GM12878 (cell line): ENCODE measurements at regions not wholly inside any gene's neighbourhood (a gene's known extent, or its start where the extent isn't known, plus 50 kb on each side); places are given as distances from the start of the nearest gene placed in this dataset.

ENCODE experiments used
- ATAC-seq: fragments of 200-7000 bp; cut with Tn5 transposase; 3 replicates; pipeline ENCODE4 v1.9.1; 2020; ENCODE audit warnings: mild to moderate bottlenecking, moderate library complexity
- BruUV-seq: library from RNA; stranded (reverse); fragments of 400-500 nt; replicated peaks from 2 replicates; lab custom pipeline; 2021; lab: Mats Ljungman, UMichigan
- CTCF ChIA-PET: fragments of 300-600 bp; sonication (Branson Sonifier 250); formaldehyde crosslinking; extraction: SDS; loops from one replicate; lab custom pipeline; 2021; ENCODE audit warnings: inconsistent platforms; lab: Yijun Ruan, JAX
- POLR2A ChIA-PET: fragments of 350-600 bp; formaldehyde crosslinking; extraction: SDS; loops from one replicate; lab custom pipeline; 2021; ENCODE audit warnings: inconsistent platforms; lab: Charles Lee
- RAD21 ChIA-PET: fragments of 300-600 bp; sonication (Branson Sonifier 250); formaldehyde crosslinking; loops from one replicate; lab custom pipeline; 2023; ENCODE audit warnings: antibody characterized with exemption; ENCODE audit not compliant: unreplicated experiment; lab: Charles Lee
- SMC1A ChIA-PET: fragments of 300-600 bp; sonication (Branson Sonifier 250); formaldehyde crosslinking; loops from one replicate; lab custom pipeline; 2023; ENCODE audit not compliant: unreplicated experiment, uncharacterized antibody; lab: Charles Lee
- DNase-seq: peaks from one replicate; pipeline ENCODE4 v3.0.0-alpha.2; 2011; ENCODE audit warnings: low read depth, low spot score
- FAIRE-seq: peaks from 3 replicates; lab custom pipeline; 2011; peaks lifted over from hg19 to GRCh38; lab: Jason Lieb, UNC
- H2AFZ ChIP-seq: 2 replicates; pipeline ENCODE4 v1.6.0; 2011; ENCODE audit warnings: low read depth, low read length, control low read depth; ENCODE audit not compliant: control insufficient read depth
- H3K27ac ChIP-seq: 2 replicates; pipeline ENCODE4 v1.5.1; 2011; ENCODE audit warnings: control low read depth; ENCODE audit not compliant: control insufficient read depth, insufficient read depth
- H3K27me3 ChIP-seq, 2 experiments: replicated peaks in 1 of 2; 2 replicates each; pipeline versions ENCODE4 v1.6.0 to v1.6.1; 2011; ENCODE audit warnings: low read length in 1 of 2; ENCODE audit not compliant: control insufficient read depth in 2 of 2, insufficient read depth in 2 of 2
- H3K36me3 ChIP-seq, 2 experiments: 2 replicates each; pipeline ENCODE4 v1.5.1; 2011; ENCODE audit warnings: low read length in 1 of 2; ENCODE audit not compliant: control insufficient read depth in 2 of 2, insufficient read depth in 2 of 2
- H3K4me1 ChIP-seq: 2 replicates; pipeline ENCODE4 v1.6.1; 2011; ENCODE audit warnings: mild to moderate bottlenecking, low read length, moderate library complexity, mixed read lengths; ENCODE audit not compliant: control insufficient read depth, insufficient read depth
- H3K4me2 ChIP-seq: 2 replicates; pipeline ENCODE4 v1.6.0; 2011; ENCODE audit warnings: control low read depth; ENCODE audit not compliant: control insufficient read depth, insufficient read depth
- H3K4me3 ChIP-seq: fragments of 200-600 bp; sonication (generic); 2 replicates; pipeline ENCODE4 v1.5.1; 2016
- H3K79me2 ChIP-seq: 2 replicates; pipeline ENCODE4 v1.6.0; 2011; ENCODE audit warnings: low read length; ENCODE audit not compliant: control insufficient read depth, insufficient read depth
- H3K9ac ChIP-seq: 2 replicates; pipeline ENCODE4 v1.8.0; 2011; ENCODE audit warnings: low read length, control low read depth, mixed read lengths; ENCODE audit not compliant: control insufficient read depth, insufficient read depth
- H3K9me3 ChIP-seq: replicated peaks from 3 replicates; pipeline ENCODE4 v1.5.1; 2011; ENCODE audit warnings: mild to moderate bottlenecking, low read length; ENCODE audit not compliant: control insufficient read depth, insufficient read depth
- H4K20me1 ChIP-seq: 2 replicates; pipeline ENCODE4 v1.6.0; 2011; ENCODE audit not compliant: control insufficient read depth, insufficient read depth
- BCLAF1 ChIP-seq: fragments of 450-650 bp; IDR thresholded peaks from 2 replicates; pipeline ENCODE4 v1.6.1; 2017; ENCODE audit warnings: antibody characterized with exemption, mild to moderate bottlenecking, moderate library complexity
- BMI1 ChIP-seq: fragments of 450-650 bp; IDR thresholded peaks from 2 replicates; pipeline ENCODE4 v1.6.1; 2016; ENCODE audit warnings: mild to moderate bottlenecking, moderate library complexity, borderline replicate concordance
- IKZF1 ChIP-seq: fragments of 450-650 bp; conservative IDR thresholded peaks from 2 replicates; pipeline ENCODE4 v1.6.1; 2017; ENCODE audit warnings: antibody characterized with exemption, mild to moderate bottlenecking
- IRF3 ChIP-seq: fragments of 450-650 bp; IDR thresholded peaks from 2 replicates; pipeline ENCODE4 v1.6.1; 2014; ENCODE audit warnings: mild to moderate bottlenecking
- MEF2B ChIP-seq: fragments of 450-650 bp; IDR thresholded peaks from 2 replicates; pipeline ENCODE4 v1.6.1; 2018; ENCODE audit warnings: mild to moderate bottlenecking, moderate library complexity; ENCODE audit not compliant: partially characterized antibody, poor library complexity, severe bottlenecking
- MXI1 ChIP-seq: fragments of 150-350 bp; IDR thresholded peaks from 2 replicates; pipeline ENCODE4 v1.6.1; 2011; ENCODE audit warnings: low read depth, mild to moderate bottlenecking, inconsistent platforms, low read length, improper control_type of control experiment
- NBN ChIP-seq: fragments of 450-650 bp; IDR thresholded peaks from 2 replicates; pipeline ENCODE4 v1.6.1; 2016
- NFYA ChIP-seq: IDR thresholded peaks from 2 replicates; pipeline ENCODE4 v1.6.1; 2011; ENCODE audit warnings: low read depth, mild to moderate bottlenecking, low read length, improper control_type of control experiment, borderline replicate concordance
- PBX3 ChIP-seq: IDR thresholded peaks from 2 replicates; pipeline ENCODE4 v1.6.1; 2011; ENCODE audit warnings: mild to moderate bottlenecking, low read depth, low read length, moderate library complexity; ENCODE audit not compliant: insufficient replicate concordance
- SUZ12 ChIP-seq: fragments of 200-600 bp; sonication (generic); IDR thresholded peaks from one replicate; pipeline ENCODE4 v1.6.1; 2018; ENCODE audit warnings: antibody characterized with exemption, mild to moderate bottlenecking; ENCODE audit not compliant: unreplicated experiment
- WGBS: methylation state at CpG from one replicate; pipeline ENCODE4 v1.1.6; 2016; ENCODE audit warnings: low lambda C conversion rate; ENCODE audit not compliant: insufficient replicate concordance, insufficient coverage; ENCODE audit errors: missing lambda C conversion rate; 5-methylcytosine and 5-hydroxymethylcytosine counted together
- in situ Hi-C: fragments of 300-500 bp; cut with MboI; formaldehyde crosslinking; loops from 9 replicates; pipeline ENCODE4 v1.14.3; 2018; ENCODE audit warnings: mixed read lengths
- intact Hi-C: fragments of 100-400 bp; cut with micrococcal nuclease; formaldehyde crosslinking; loops from one replicate; pipeline ENCODE4 v1.14.2; 2022; ENCODE audit not compliant: unreplicated experiment

GRCh38 chr1:208885060-208885459 is 640.9 kb upstream of the PLXNA2 start:
- TF ChIP-seq BMI1 (no peak), SUZ12 (no peak), IRF3 (no peak), NFYA (no peak), NBN (no peak), MEF2B (no peak), MXI1 (no peak), PBX3 (no peak), BCLAF1 (no peak), IKZF1 (no peak)
- FAIRE-seq (no peak), ATAC-seq (no peak), DNase-seq (no peak)
- POLR2A ChIA-PET: no interaction called here
- SMC1A ChIA-PET: interaction anchor here (0.7 to 0.9 kb wide), 2 partner anchors 11 to 215 kb away, joined by 3 read pairs; no protein-coding TSS in a partner anchor
- H3K36me3 ChIP-seq: no peaks in the 10 kb centered on the region
- H4K20me1 ChIP-seq: no peaks in the 10 kb centered on the region
- H3K27ac ChIP-seq: no peak overlapping the region
- H3K9ac ChIP-seq: no peak overlapping the region
- no peak overlapping the region for H2AFZ ChIP-seq
- in situ Hi-C loops: no loop called here
- no peak overlapping the region for H3K4me3 ChIP-seq
- 0% methylated on average over 1 of the region's 1 CpG for WGBS
- BruUV-seq: no TSS peak
- RAD21 ChIA-PET: no interaction called here
- H3K4me1 ChIP-seq: no peaks in the 10 kb centered on the region
- no peak overlapping the region for H3K4me2 ChIP-seq
- CTCF ChIA-PET: no interaction called here
- intact Hi-C loops: no loop called here
- H3K79me2 ChIP-seq: no peaks in the 10 kb centered on the region
- H3K9me3 ChIP-seq: no peaks in the 10 kb centered on the region
- H3K27me3 ChIP-seq: no peaks in the 10 kb centered on the region
